B cell (primary cell): ENCODE measurements at regions not wholly inside any gene's neighbourhood (a gene's known extent, or its start where the extent isn't known, plus 50 kb on each side); places are given as distances from the start of the nearest gene placed in this dataset.

ENCODE experiments used
- CTCF ChIP-seq: fragments of 200-600 bp; IDR thresholded peaks from one replicate; pipeline ENCODE4 v1.8.0; 2022; ENCODE audit warnings: antibody characterized with exemption, mild to moderate bottlenecking
- EZH2 ChIP-seq: IDR thresholded peaks from 2 replicates; pipeline ENCODE4 v1.6.1; 2012; ENCODE audit warnings: borderline replicate concordance, low read depth, mild to moderate bottlenecking, moderate library complexity, low read length; ENCODE audit not compliant: insufficient read depth, poor library complexity, severe bottlenecking

GRCh38 chr2:41152318-41152717 is 700.4 kb upstream of the SLC8A1 start:
- TF ChIP-seq CTCF = no peak
- no peak for TF ChIP-seq EZH2
